GM12878 (cell line): ENCODE measurements at regions not wholly inside any gene's neighbourhood (a gene's known extent, or its start where the extent isn't known, plus 50 kb on each side); places are given as distances from the start of the nearest gene placed in this dataset.

Experiments
- MXI1 ChIP-seq: fragments of 150-350 bp; IDR thresholded peaks from 2 replicates; pipeline ENCODE4 v1.6.1; 2011; ENCODE audit warnings: low read depth, mild to moderate bottlenecking, inconsistent platforms, low read length, improper control_type of control experiment
- MYC ChIP-seq: IDR thresholded peaks from 2 replicates; pipeline ENCODE4 v1.6.1; 2011; ENCODE audit warnings: mild to moderate bottlenecking, low read length, moderate library complexity, inconsistent platforms; ENCODE audit not compliant: insufficient read depth, insufficient replicate concordance, insufficient read length, severe bottlenecking
- POLR2AphosphoS2 ChIP-seq: IDR thresholded peaks from 2 replicates; pipeline ENCODE4 v1.6.1; 2011; ENCODE audit warnings: low read depth, mild to moderate bottlenecking, low read length, improper control_type of control experiment, moderate library complexity

- TF ChIP-seq MYC = no peak
- TF ChIP-seq POLR2AphosphoS2 = no peak
- no peak for TF ChIP-seq MXI1
Measured at GRCh38 chr2:155223781-155224406, 525.4 kb downstream of the KCNJ3 start.
